NOMO-1 treated with dmso at 0.1 percent for 144 hours (cell line): ENCODE measurements at regions not wholly inside any gene's neighbourhood (a gene's known extent, or its start where the extent isn't known, plus 50 kb on each side); places are given as distances from the start of the nearest gene placed in this dataset.

Experiments
- DNase-seq: peaks from one replicate; lab custom pipeline; 2025; ENCODE audit not compliant: unreplicated experiment; lab: John Stamatoyannopoulos, UW

- no peak for DNase-seq
These were observed 51.6 kb upstream of the SRGAP3 start for GRCh38 chr3:9301091-9301490.

- no peak for DNase-seq
These were observed 52.4 kb upstream of the SRGAP3 start for GRCh38 chr3:9301798-9302197.

GRCh38 chr3:9302425-9303181, 53.2 kb upstream of the SRGAP3 start:
- peak; percentile 55 for DNase-seq

- no peak for DNase-seq
These were observed 54.4 kb upstream of the THUMPD3 start for GRCh38 chr3:9308298-9308990.

- DNase-seq, result no peak
These were observed 52.8 kb upstream of the THUMPD3 start for GRCh38 chr3:9310043-9310442.

GRCh38 chr3:9311228-9311627, 51.6 kb upstream of the THUMPD3 start:
- no peak for DNase-seq
